ENCODE measurements at regions not wholly inside any gene's neighbourhood (a gene's known extent, or its start where the extent isn't known, plus 50 kb on each side); places are given as distances from the start of the nearest gene placed in this dataset.

DNA sequence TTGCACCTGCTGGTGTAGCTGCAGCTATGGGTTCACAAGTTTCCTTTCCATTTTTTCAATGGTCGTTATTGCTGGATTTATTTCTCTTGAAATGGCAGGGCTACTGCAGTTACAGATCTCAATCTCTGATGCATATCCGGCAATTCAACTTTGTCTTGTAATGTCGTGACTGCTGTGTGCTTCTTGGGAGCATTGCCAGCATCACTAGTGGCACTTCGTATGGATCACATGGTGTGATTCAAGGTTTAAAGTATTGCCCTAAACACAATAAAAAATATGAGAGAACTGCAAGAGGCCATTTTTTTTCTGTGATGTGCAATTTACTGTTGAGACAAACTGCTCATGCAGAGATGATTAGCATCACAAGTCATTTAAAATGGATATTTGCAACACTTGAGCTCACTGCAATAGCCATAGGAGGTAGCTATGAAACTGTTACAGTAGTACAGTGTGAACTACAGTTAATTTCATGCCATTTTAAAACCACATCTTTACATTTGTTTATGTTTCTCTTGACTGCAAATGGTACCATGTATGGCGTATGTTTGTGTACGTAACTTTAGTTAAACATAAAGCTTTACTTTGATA lies 217.4 kb upstream of the PDE3A start:
- DNase-seq, result peak; percentile 57

DNA sequence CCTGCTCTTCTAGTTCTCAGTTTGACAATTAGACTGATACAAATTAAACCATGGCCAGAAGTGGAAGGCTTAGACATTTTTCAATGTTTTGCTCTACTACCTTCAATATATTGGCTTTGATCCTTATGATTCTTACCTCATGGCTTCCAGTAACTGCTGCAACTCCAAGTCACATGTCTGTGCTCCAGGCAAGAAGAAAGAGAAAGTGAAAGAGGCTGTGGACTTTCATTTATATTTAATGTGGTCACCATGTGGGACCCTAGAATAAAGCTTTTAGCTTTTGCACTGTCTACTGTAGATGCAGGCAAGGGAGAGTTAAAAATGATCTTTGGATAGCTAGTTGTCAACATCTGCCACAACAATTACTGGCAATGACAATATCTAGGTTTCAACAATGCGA lies 214.3 kb upstream of the PDE3A start:
- DNase-seq, result no peak

DNA sequence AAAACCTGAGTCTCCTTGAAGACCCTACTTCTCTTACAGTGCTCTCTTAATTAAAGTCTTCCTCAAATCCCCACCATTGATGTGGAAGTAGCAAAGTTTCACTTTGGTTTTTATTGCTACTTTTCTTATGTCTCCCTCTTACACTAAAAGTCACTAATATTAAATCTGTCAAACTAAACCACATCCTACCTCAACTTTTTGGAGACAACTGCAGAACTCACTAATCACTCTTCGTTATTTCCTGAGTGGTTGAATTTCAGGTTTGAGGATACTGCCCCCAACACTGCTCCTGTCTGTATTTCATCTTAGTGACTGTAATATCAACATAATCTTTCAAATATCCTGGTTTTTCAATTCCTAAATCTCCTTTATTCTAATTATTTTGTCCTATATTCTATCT lies 213.0 kb upstream of the PDE3A start:
- no peak for DNase-seq

DNA sequence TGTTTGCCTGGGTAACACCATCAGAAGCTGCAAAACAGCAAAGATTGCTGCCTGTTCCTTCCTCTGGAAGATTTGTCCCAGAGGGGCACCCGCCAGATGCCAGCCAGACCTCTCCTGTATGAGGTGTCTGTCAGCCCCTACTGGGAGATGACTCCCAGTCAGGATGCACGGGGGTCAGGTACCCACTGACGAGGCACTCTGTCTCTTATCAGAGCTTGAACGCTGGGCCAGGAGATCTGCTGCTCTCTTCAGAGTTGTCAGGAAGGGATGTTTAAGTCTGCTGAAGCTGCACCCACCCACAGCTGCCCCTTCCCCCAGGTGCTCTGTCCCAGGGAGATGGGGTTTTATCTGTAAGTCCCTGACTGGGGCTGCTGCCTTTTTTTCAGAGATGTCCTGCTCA lies 207.4 kb upstream of the PDE3A start:
- peak; percentile 5 for DNase-seq

DNA sequence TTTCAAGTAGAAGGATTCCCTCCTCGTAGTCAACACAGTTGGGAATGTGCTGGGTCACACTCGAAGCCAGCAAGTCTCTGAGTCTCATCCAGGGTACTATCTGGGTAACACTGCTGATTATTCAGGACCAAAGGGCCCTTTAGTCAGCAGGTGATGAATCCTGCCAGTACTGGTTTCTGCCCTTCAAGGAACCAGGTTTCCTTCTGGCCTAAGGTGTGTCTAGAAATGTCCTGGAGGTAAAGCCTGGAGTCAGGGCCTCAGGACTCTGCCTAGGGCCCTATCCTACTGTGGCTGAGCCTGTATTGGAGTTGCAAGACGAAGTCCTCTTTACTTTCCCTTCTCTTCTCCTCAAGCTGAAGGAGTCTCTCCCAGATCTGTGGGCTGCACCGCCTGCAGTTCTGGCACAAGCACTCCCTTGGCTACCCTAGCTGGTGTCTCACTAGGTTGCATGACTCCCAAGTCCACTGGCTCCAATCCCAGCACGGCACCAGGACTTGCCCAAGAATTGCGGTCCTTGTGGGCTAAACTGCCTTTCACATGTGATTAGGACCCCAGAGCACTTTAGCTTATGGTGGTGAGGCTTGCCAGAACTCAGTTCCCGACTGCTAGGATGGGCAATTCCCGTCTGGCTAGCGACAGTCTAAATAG lies 193.7 kb upstream of the PDE3A start:
- no peak for DNase-seq

DNA sequence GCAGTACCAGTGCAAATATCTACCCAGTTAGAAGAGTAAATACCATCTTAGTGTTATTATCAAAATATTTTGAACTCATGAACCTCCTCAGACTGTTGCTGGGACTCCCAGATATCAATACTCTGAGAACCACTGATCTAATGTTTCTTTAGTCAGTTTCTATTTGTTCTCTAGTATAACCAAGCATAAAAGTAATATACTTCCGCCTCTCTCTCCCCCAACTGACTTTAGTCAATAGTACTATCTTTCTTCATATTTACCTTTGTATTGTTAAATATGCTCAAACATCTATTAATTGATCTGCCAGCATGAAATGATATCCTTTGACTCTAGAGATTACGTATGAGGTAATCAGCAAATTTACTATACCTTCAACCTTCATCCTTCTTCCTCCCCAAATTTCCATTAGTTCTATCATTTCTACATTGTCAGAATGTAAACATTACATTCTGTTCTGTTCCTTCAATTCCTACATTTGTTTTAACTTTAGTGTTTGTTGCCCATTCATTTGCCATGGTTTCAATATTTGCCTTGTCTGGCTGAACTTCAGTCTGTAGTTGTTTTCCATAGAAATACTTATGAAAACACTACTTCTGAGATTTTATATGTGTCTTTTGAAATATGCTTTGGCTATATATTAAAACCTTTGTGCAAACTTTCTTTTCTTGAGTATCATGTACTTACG lies 192.5 kb upstream of the PDE3A start:
- no peak for DNase-seq

DNA sequence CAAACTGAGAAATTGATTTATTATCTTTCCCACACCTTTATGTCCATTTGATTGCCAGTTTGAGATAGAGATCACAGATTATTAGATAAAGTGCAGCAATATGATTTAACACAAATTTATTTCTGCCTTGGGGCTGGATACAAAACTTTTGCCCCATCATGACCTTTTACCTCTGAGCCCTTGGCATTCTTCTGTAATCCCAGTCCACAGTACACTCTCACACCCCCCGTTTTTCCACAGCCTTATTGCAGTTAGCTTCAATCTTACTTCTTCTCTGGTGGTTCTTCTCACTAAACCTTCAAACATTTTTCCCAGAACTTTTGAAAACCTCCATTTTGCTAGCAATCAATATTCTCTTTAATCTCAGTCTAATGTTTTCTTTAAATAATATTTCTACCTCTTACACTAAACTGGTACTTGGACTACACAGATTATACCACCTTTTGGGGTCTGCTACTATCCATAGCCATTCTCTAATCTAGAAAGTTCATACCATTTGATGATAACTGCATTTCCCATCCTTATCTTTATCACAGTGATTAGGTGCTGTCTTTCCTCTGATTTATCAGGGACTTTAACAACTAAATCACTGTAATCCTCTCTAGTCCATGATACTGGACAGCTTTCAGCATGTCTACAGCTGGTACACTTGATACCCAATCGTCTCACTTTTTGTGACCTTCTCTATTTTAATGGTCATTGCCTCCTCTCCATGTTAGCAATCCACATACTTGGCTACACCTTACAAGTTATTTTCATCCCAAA lies 186.7 kb upstream of the PDE3A start:
- DNase-seq, result no peak

DNA sequence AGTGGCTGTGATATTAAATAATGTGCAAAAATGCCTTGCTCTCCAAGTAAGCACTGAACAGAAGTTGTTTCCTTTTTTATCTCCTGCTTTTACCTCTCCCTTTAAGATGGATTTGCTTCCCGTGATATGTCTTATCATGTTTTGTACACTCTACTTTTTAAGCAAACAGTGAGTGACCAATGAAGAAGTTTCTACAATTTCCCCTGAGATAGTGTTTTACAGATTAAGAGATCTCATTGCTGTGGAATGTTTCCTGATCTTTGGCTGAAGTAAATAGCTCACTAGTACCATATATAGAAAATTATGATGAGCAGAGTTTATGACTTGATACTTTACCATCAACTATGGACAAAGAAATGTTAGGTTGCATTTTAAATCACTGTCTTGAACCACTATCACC lies 184.8 kb upstream of the PDE3A start:
- DNase-seq, result no peak

DNA sequence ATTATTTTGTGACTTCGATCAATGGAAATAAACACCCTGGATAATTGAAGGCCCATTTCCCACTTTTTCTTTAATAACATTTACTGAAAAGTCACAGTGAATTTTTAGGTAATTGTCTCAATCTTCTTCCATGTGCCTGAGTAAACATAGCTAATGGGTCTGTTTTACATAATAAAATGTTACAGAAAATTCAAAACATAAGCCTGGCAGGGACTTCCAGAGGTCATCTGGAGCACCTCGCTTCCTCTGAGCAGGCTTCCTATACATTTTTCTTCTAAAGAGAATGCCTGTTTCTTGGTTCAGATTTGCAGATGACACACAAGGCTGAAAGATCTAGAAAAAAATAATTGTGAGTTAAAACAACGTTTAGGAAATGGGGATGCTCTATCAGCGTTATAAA lies 183.8 kb upstream of the PDE3A start:
- DNase-seq, result peak; percentile 39

DNA sequence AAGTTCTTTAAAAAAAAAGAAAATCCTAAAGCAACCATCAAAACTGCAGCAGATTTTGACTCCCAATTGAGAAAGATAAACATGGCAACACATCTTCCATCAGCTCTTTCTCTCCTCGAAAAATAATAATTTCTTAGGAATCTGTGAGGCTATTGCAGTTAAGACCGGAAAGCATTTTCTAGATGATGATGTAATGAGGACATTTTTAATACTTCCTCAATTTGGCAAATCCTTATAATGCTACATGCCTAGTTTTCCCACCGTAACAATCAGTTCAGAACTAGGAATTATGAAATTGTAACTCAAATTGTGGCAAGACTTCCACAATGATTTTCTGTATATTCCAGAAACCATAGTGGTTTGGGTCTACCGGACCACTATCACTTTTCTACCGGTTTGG lies 180.9 kb upstream of the PDE3A start:
- DNase-seq, result no peak

DNA sequence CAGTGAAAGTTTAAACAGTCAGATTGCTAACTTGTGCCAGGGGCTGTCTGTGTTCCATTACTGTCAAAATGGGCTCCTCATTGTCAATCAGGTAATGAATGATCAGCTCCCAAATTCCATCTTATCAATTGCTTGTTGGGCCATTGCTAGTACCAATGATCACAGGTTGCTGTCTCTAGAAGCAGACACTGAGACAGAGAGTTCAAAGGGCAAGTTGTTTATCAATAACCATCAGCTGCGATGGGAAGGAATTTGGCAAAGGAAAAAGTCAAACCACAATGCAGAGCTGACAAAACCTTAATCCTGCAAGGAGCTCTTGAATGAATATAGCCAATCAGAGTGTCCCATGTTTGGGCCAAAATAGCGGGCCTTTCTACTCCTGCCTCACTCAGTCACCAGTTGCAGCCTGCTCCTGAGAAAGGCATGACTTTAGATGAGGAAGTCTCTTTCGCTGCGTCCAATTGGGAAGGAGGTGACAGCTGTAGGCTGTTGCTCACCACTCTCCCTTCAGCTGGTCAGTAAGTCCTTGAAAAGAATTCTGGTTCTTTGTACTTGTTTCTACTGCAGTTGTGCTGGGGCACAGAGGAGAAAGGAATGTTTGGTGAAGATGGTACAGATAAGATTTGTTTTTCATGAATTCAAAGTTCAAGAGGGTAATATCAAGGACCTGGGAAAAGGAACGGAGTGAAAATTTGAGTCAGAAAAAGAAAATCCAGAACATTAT lies 179.2 kb upstream of the PDE3A start:
- DNase-seq, result no peak

DNA sequence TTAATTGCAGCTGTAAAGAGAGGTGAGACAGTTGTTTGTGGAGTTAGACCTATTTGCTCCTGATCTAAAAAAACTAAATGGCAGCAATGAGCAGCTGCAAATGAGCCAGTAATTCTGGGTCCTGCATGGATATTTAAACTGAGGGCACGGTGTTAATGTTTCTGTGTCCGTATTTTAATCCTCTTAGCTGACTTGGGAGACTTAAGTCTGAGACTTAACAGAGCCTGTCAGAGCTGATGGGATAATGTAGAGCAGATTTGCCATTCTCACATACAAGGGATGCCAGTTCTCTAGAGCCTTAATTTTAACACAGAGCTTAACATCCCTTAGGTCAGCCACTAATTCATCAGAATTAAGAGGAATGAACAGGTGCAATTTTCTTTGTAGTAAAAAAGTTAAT lies 178.6 kb upstream of the PDE3A start:
- DNase-seq, result no peak

DNA sequence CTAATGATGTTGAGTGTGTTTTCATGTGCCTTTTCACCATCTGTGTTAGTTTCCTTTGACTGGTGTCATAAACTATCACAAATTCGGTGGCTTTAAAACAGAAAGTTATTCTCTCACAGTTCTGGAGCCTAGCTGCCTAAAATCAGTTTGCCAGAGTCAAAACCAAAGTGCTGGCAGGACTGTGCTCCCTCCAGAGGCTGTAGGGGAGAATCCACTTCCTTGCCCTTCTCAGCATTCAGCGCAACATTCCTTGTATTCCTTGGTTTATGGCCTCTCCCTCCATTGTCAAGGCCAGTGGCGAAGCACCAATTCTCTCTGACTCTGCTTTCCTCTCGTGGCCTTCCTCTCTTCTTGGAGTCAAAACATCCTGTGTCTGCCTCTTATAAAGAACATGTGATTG lies 174.2 kb upstream of the PDE3A start:
- DNase-seq, result peak; percentile 28

DNA sequence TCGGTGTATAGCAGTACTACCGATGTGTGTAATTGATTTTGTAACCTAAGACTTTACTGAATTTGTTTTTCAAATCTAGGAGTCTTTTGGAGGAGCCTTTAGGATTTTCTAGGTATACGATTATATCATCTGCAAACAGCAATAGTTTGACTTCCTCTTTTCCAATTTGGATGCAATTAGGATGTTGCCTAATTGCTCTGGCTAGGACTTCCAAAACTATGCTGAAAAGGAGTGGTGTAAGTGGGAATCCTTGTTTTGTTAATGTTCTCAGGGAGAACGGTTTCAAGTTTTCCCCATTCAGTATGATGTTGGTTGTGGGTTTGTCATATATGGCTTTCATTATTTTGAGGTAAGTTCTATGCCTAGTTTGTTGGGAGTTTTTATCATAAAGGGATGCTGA lies 171.6 kb upstream of the PDE3A start:
- DNase-seq, result no peak

DNA sequence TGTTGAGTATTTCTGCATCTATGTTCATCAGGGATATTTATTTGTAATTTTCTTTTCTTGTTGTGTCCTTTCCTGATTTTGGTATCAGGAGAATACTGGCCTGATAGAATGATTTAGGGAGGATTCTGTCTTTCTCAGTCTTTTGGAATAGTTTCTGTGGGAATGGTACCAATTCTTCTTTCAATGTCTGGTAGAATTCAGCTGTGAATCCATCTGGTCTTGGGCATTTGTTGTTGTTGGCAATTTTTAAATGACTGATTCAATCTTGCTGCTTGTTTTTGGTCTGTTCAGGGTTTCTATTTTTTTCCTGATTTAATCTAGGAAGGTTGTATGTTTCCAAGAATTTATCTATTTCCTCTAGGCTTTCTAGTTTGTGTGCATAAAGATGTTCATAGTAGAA lies 170.9 kb upstream of the PDE3A start:
- no peak for DNase-seq

DNA sequence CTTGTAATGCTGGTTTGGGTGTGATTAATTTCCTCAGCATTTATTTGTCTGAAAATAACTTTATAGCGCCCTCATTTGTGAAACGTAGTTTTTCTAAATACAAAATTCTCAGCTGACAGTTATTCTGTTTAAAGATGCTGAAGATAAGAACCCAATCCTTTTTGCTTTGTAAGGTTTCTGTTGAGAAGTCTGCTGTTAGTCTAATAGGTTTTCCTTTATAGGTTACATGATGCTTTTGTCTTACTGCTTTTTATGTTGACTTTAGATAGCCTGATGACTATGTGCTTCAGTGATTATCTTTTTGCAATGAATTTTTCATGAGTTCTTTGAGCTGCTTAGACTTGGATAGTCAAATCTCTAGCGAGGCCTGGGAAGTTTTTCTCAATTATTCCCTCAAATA lies 168.6 kb upstream of the PDE3A start:
- no peak for DNase-seq

DNA sequence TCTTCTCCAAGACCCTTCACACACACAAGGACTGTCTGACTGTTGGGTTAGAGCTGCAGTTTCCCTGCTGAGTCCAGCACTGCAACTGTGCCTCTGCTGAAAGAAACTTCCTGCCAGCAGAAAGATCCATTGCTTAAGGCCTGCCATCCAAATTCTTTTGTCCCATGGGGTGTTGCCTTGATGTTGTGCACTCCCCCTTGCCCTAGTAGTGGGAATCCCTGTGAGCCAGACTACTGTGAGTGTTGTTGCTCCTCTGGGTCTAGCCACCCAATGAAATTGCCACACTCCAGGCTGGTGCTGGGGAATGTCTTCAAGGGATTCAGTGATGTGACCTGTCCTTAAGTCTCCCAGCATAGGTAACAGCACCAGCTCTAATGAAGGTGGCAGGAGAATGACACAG lies 166.6 kb upstream of the PDE3A start:
- DNase-seq, result no peak

DNA sequence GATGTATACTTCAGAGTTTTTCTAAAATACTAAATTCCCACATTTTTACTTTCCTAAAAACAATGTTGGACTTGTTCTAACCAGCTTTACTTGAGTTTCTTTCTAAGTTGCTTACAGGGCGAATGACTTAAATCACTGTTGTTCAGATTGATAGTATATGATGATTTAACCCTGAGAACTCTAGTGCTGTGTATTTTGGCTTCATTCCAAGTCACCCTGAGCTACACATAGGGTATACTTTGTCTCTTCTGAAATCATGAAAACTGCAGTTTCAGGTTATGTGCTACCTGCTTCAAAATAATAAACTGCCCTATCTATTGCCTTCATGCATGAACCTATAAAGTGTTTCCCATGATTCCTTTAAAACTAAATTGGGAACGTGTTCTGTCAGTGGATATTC lies 162.5 kb upstream of the PDE3A start:
- peak; percentile 61 for DNase-seq

DNA sequence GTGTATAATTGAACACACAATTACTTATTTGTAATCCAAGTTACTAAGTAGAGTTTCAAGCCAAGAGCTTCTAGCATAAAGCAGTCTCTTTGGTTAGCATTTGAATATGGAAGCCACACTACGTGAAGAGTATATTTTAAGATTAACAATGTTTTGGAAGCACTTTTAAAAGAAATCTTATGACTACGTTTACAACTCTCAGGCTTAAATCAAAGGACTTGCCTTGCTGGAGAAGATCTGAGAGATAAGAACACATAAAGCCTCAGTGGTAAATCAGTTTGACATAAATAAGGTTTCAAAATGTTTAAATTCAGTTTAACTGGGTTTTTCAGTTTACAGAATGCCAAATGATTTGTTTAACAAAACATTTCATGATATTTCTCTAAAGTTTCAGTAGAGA lies 161.9 kb upstream of the PDE3A start:
- no peak for DNase-seq

DNA sequence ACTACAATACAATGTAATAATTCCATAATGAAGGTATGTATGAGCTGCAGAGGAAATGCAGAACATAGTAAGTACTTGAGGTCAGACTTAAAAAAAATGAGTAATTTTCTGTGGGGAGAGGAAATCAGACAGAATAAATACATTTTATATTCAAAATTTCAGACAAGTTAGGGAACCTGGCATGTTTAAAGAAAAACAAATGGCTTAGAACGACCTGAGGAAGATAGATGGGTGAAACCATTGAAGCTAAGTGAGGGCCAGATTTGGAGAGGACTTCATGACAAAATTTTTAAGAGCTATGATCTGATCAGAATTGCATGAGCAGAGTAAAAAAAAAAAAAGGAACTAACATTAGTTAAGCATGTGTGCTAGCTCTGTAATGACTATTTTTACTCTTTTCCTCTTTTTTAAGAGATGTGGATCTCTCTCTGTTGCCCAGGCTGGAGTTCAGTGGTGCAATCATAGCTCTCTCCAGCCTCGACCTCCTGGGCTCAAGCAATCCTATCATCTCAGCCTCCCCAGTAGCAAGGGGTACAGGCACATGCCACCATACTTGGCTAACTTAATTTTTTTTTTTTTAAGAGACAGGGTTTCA lies 157.6 kb upstream of the PDE3A start:
- peak; percentile 2 for DNase-seq

DNA sequence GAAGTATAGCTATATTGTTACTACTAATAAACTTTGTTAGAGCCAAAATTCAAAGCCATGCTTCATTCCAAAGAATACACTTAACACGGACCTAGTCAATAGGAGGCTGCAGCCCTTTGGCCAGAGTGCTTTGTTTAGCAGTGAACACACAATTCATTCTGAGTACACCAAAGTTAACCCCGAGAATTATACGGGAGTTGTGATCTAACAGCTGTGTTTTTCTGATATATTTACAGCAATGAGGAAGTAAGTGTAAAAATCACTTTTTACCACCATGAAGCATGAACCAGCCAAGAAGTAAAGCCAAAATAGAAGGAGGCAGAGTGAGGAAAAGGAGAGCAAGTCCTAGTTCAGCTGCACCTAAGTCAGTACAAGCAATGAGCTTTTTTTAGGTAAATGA lies 156.8 kb upstream of the PDE3A start:
- no peak for DNase-seq

DNA sequence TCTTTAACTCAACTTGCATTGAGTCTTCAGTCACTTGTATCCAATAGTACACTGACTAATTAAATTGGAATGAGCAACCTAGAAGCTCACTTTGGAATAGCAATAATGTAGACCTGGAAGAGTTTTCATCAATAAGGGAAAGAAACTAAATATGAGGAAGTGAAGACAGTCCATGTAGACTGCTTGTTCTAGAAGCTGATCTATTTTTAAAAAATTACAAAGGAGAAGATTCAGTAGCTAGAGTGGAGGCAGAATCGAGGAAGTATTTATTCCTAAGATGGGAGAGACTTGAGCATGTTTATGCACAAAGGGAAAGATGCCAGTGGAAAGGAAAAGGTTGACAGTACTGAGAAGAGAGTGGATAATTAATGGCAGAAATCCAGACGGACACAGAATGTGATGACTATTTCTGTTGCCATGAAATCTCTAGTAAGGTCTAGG lies 156.3 kb upstream of the PDE3A start:
- DNase-seq, result peak; percentile 26
